Astrocyte of the cerebellum (primary cell): ENCODE measurements at regions not wholly inside any gene's neighbourhood (a gene's known extent, or its start where the extent isn't known, plus 50 kb on each side); places are given as distances from the start of the nearest gene placed in this dataset.

Source experiments
- DNase-seq: peaks from one replicate; pipeline ENCODE4 v3.0.0-alpha.2; 2011; ENCODE audit warnings: low read depth
- H3K4me3 ChIP-seq: 2 replicates; pipeline ENCODE4 v1.5.1; 2011; ENCODE audit warnings: mild to moderate bottlenecking, low read depth, low read length, moderate library complexity
- CTCF ChIP-seq: IDR thresholded peaks from 2 replicates; pipeline ENCODE4 v1.5.1; 2012; ENCODE audit warnings: low read length, low read depth, moderate library complexity, mild to moderate bottlenecking; ENCODE audit errors: missing control alignments
- in situ Hi-C: cut with HindIII; loops from 2 replicates; pipeline ENCODE4 v1.10.0; 2017; ENCODE audit warnings: low sequenced_read_pairs

- in situ Hi-C loops = no loop called here
- no peak for DNase-seq
- TF ChIP-seq CTCF = no peak
- H3K4me3 ChIP-seq = no peak overlapping the region
Observed at GRCh38 chr4:108301545-108302251, 133.0 kb upstream of the LEF1 start.

DNA sequence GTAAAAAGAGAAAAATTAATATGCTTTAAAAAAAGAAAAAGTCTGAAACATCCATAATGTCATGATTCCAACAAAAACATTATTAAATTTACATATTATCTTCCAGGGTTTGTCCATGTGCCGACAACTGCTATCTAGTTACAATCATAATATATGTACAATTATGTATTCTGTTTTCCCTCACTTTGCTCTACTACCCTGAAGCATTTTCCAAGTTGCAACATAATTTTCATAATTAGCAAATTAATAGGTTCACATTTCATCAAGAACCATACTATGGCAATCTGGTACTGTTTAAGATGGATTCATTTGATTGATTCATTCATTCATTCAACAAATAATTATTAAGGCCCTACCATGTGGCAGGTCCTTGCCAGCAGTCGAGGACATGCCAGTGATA is 128.9 kb upstream of the LEF1 start:
- no peak for TF ChIP-seq CTCF
- H3K4me3 ChIP-seq = no peak overlapping the region
- no peak for DNase-seq
- in situ Hi-C loops = no loop called here

GRCh38 chr4:108292229-108292628 is 123.5 kb upstream of the LEF1 start:
- H3K4me3 ChIP-seq = no peak overlapping the region
- in situ Hi-C loops = no loop called here
- no peak for DNase-seq

DNA sequence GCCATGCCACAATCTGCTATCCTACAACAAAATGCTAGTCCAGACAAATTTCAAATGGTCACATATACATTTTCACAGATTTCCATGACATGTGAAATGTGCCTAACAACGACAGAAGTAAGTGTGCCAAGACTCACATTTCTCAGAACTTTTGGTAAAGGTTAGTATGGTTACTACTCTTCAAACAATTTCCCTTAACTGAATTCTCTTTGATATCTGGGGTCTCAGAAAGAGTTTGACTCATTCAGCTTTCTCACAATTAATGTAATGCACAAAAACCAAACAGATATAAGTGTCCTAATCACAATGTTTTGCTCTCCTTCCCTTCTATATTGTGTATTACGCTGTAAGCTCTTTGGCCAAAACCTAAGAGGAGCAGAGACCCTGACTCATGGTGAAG is 122.4 kb upstream of the LEF1 start:
- DNase-seq = no peak
- in situ Hi-C loops = no loop called here
- H3K4me3 ChIP-seq = no peak overlapping the region
- TF ChIP-seq CTCF = no peak

More at GRCh38 chr4:108292229-108292628, 123.5 kb upstream of the LEF1 start:
- TF ChIP-seq CTCF = no peak

GRCh38 chr4:108287834-108288413 is 119.2 kb upstream of the LEF1 start:
- in situ Hi-C loops = loop anchor here (5.0 kb wide), 1 partner anchor 39 kb away; no protein-coding TSS in a partner anchor
- DNase-seq = no peak
- no peak overlapping the region for H3K4me3 ChIP-seq
- TF ChIP-seq CTCF = no peak

GRCh38 chr4:108280072-108280471 is 111.3 kb upstream of the LEF1 start:
- no peak for DNase-seq
- H3K4me3 ChIP-seq = no peak overlapping the region
- TF ChIP-seq CTCF = no peak
- in situ Hi-C loops = no loop called here
